WTC11 (cell line): ENCODE measurements at regions not wholly inside any gene's neighbourhood (a gene's known extent, or its start where the extent isn't known, plus 50 kb on each side); places are given as distances from the start of the nearest gene placed in this dataset.

Experiments
- ATF3 ChIP-seq: sonication (generic); formaldehyde crosslinking; conservative IDR thresholded peaks from 2 replicates; pipeline ENCODE4 v1.8.1; 2022; ENCODE audit warnings: mild to moderate bottlenecking, missing genetic modification reagents
- CREB1 ChIP-seq: sonication (generic); formaldehyde crosslinking; IDR thresholded peaks from 2 replicates; pipeline ENCODE4 v1.8.0; 2023; ENCODE audit warnings: mild to moderate bottlenecking, missing genetic modification reagents
- CTCF ChIP-seq: fragments of 200-600 bp; IDR thresholded peaks from 2 replicates; pipeline ENCODE4 v1.8.0; 2022; ENCODE audit warnings: antibody characterized with exemption
- FOXK1 ChIP-seq: sonication (generic); formaldehyde crosslinking; IDR thresholded peaks from 2 replicates; pipeline ENCODE4 v1.8.0; 2022; ENCODE audit warnings: mild to moderate bottlenecking, moderate library complexity, missing genetic modification reagents
- MAX ChIP-seq: sonication (generic); formaldehyde crosslinking; IDR thresholded peaks from 2 replicates; pipeline ENCODE4 v1.8.0; 2022; ENCODE audit warnings: mild to moderate bottlenecking, missing genetic modification reagents
- MLX ChIP-seq: sonication (generic); formaldehyde crosslinking; IDR thresholded peaks from 2 replicates; pipeline ENCODE4 v1.8.1; 2023; ENCODE audit warnings: mild to moderate bottlenecking, missing genetic modification reagents, moderate library complexity
- ZNF425 ChIP-seq: fragments of 250-450 bp; sonication (Bioruptor Pico); conservative IDR thresholded peaks from 2 replicates; pipeline ENCODE4 v1.9.0; 2021; ENCODE audit warnings: mild to moderate bottlenecking

- no peak for TF ChIP-seq MAX (CRISPR knock-in tag)
- TF ChIP-seq ATF3 = no peak
- TF ChIP-seq CTCF = no peak
- TF ChIP-seq CREB1 (CRISPR knock-in tag) = no peak
- no peak for TF ChIP-seq MLX (CRISPR knock-in tag)
- no peak for TF ChIP-seq ZNF425 (CRISPR knock-in tag)
- no peak for TF ChIP-seq FOXK1 (CRISPR knock-in tag)
Observed at GRCh38 chr15:35910227-35910626, 364.3 kb upstream of the DPH6 start.
